MM.1S (cell line): ENCODE measurements at regions not wholly inside any gene's neighbourhood (a gene's known extent, or its start where the extent isn't known, plus 50 kb on each side); places are given as distances from the start of the nearest gene placed in this dataset.

Experiments used
- CTCF ChIP-seq: fragments of 300-600 bp; sonication (generic); IDR thresholded peaks from 2 replicates; pipeline ENCODE4 v1.5.1; 2016; ENCODE audit warnings: antibody characterized with exemption, low read length, mixed read lengths
- EZH2 ChIP-seq: fragments of 300-600 bp; sonication (generic); optimal IDR thresholded peaks from 2 replicates; pipeline ENCODE3; 2017; ENCODE audit warnings: low read depth, mild to moderate bottlenecking, antibody characterized with exemption, low read length, mixed read lengths
- EZH2phosphoT487 ChIP-seq: fragments of 300-600 bp; sonication (generic); IDR thresholded peaks from 2 replicates; pipeline ENCODE4 v1.6.1; 2018; ENCODE audit warnings: antibody characterized with exemption, low read length

GRCh38 chr12:84272324-84272723, 640.3 kb downstream of the SLC6A15 start:
- TF ChIP-seq EZH2 (no peak), CTCF (no peak), EZH2phosphoT487 (no peak)
